ENCODE measurements at regions not wholly inside any gene's neighbourhood (a gene's known extent, or its start where the extent isn't known, plus 50 kb on each side); places are given as distances from the start of the nearest gene placed in this dataset.

DNA sequence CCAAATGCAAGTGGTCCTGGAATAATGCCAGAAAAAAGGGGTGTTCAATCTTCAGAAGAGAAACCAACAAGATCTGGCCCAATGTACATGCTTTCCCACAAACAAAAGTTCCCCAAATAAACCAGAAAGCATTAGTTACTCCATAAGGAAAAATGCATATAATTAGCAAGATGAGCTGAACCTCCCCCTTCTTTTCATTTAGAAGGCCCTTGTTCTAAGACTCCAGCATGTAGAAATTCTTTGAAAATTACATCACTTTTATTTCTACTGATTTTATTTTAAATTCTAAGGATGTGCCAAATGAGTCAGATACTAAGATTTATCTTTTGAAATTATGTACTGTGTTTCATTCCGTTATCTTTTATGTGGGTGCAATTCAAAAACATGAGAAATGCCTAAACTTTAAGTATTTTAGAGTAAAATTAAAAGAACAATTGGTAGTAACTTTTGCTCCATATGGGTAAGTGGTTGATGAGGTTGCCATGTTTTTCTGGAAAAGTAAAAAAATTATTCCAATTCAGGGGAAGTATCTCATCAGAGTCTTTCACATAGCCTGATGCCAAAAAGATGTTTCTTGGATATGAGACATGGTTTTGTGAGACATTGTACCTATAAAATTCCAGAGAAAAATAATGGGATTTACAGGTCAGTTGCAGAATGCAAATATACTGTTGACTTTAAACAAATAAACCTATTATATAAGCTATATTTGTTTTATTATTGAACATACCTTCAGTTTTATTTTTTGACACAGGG, 106.5 kb upstream of the CCDC112 start:
- TF ChIP-seq POLR2AphosphoS5 (IDR thresholded peaks at IDR 0.05; ENCODE audit: low read depth) (no peak), GABPA (IDR thresholded peaks at IDR 0.05; ENCODE audit: low read depth) (no peak), SPI1 (IDR thresholded peaks at IDR 0.05; ENCODE audit: borderline replicate concordance, low read depth) (no peak)
- TF ChIP-seq, protein P1, sequence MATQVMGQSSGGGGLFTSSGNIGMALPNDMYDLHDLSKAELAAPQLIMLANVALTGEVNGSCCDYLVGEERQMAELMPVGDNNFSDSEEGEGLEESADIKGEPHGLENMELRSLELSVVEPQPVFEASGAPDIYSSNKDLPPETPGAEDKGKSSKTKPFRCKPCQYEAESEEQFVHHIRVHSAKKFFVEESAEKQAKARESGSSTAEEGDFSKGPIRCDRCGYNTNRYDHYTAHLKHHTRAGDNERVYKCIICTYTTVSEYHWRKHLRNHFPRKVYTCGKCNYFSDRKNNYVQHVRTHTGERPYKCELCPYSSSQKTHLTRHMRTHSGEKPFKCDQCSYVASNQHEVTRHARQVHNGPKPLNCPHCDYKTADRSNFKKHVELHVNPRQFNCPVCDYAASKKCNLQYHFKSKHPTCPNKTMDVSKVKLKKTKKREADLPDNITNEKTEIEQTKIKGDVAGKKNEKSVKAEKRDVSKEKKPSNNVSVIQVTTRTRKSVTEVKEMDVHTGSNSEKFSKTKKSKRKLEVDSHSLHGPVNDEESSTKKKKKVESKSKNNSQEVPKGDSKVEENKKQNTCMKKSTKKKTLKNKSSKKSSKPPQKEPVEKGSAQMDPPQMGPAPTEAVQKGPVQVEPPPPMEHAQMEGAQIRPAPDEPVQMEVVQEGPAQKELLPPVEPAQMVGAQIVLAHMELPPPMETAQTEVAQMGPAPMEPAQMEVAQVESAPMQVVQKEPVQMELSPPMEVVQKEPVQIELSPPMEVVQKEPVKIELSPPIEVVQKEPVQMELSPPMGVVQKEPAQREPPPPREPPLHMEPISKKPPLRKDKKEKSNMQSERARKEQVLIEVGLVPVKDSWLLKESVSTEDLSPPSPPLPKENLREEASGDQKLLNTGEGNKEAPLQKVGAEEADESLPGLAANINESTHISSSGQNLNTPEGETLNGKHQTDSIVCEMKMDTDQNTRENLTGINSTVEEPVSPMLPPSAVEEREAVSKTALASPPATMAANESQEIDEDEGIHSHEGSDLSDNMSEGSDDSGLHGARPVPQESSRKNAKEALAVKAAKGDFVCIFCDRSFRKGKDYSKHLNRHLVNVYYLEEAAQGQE (IDR thresholded peaks at IDR 0.05; ENCODE audit: insufficient replicate concordance, low read depth) = no peak
- TF ChIP-seq, protein P2, sequence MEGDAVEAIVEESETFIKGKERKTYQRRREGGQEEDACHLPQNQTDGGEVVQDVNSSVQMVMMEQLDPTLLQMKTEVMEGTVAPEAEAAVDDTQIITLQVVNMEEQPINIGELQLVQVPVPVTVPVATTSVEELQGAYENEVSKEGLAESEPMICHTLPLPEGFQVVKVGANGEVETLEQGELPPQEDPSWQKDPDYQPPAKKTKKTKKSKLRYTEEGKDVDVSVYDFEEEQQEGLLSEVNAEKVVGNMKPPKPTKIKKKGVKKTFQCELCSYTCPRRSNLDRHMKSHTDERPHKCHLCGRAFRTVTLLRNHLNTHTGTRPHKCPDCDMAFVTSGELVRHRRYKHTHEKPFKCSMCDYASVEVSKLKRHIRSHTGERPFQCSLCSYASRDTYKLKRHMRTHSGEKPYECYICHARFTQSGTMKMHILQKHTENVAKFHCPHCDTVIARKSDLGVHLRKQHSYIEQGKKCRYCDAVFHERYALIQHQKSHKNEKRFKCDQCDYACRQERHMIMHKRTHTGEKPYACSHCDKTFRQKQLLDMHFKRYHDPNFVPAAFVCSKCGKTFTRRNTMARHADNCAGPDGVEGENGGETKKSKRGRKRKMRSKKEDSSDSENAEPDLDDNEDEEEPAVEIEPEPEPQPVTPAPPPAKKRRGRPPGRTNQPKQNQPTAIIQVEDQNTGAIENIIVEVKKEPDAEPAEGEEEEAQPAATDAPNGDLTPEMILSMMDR (IDR thresholded peaks at IDR 0.05; ENCODE audit: insufficient read depth, low read length) = no peak
- H3K27ac ChIP-seq (replicated peaks) = no peak overlapping the region
- no peaks in the 10 kb centered on the region for H3K27me3 ChIP-seq (ENCODE audit: insufficient read depth, poor library complexity, severe bottlenecking)
- no peak overlapping the region for H3K4me3 ChIP-seq (replicated peaks; ENCODE audit: insufficient read depth, low read length)
- no peak for DNase-seq (ENCODE audit: low read depth in 1 of 2, low spot score in 1 of 2)

DNA sequence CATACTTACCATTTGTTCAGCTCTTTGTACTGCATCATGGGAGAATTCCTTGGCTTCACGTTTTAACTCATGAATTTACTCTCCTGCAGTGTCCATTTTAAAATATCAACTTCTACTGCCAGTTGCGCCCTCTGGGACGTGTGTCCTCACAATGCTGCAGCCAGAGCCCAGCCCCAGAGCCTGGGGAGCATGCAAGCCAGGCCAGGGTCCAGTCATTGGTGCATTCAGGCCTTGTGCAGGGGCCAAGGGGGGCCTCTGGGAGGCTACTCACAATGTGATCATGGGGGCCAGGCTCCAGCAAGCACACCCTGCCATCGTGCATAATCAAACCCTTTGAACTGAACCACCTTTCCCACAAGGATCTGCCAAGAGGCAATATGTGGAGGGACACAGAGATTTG, 105.6 kb upstream of the CCDC112 start:
- Histone ChIP-seq H3K27me3 (ENCODE audit: insufficient read depth, poor library complexity, severe bottlenecking) (no peaks in the 10 kb centered on the region), H3K27ac (replicated peaks) (no peak overlapping the region), H3K4me3 (replicated peaks; ENCODE audit: insufficient read depth, low read length) (no peak overlapping the region)
- DNase-seq (ENCODE audit: low read depth in 1 of 2, low spot score in 1 of 2) = no peak
- no peak for TF ChIP-seq SPI1 (IDR thresholded peaks at IDR 0.05; ENCODE audit: borderline replicate concordance, low read depth)
- TF ChIP-seq POLR2AphosphoS5 (IDR thresholded peaks at IDR 0.05; ENCODE audit: low read depth) = no peak
- TF ChIP-seq, protein P2 (IDR thresholded peaks at IDR 0.05; ENCODE audit: insufficient read depth, low read length) = no peak
- TF ChIP-seq, protein P1 (IDR thresholded peaks at IDR 0.05; ENCODE audit: insufficient replicate concordance, low read depth) = no peak
- TF ChIP-seq GABPA (IDR thresholded peaks at IDR 0.05; ENCODE audit: low read depth) = no peak

DNA sequence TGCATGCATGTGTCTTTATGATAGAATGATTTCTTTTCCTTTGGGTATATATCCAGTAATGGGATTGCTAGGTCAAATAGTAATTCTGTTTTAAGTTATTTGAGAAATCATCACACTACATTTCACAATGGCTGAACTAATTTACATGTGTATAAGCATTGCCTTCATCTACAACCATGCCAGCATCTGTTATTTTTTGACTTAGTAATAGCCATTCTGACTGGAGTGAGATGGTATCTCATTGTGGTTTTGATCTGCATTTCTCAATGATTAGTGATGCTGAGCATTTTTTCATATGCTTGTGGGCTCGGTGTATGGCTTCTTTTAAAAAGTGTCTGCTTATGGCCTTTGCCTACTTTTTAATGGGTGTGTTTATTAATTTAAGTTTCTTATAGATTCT, 102.3 kb upstream of the CCDC112 start:
- no peak for DNase-seq (ENCODE audit: low read depth in 1 of 2, low spot score in 1 of 2)
- TF ChIP-seq, protein P1 (IDR thresholded peaks at IDR 0.05; ENCODE audit: insufficient replicate concordance, low read depth) = no peak
- TF ChIP-seq GABPA (IDR thresholded peaks at IDR 0.05; ENCODE audit: low read depth) (no peak), SPI1 (IDR thresholded peaks at IDR 0.05; ENCODE audit: borderline replicate concordance, low read depth) (no peak), POLR2AphosphoS5 (IDR thresholded peaks at IDR 0.05; ENCODE audit: low read depth) (no peak)
- TF ChIP-seq, protein P2 (IDR thresholded peaks at IDR 0.05; ENCODE audit: insufficient read depth, low read length) = no peak

More for the DNA sequence above, 102.3 kb upstream of the CCDC112 start:
- Histone ChIP-seq H3K4me3 (replicated peaks; ENCODE audit: insufficient read depth, low read length) (no peak overlapping the region), H3K27me3 (ENCODE audit: insufficient read depth, poor library complexity, severe bottlenecking) (no peaks in the 10 kb centered on the region), H3K27ac (replicated peaks) (no peak overlapping the region)
